Fibroblast of lung (primary cell): ENCODE measurements at regions not wholly inside any gene's neighbourhood (a gene's known extent, or its start where the extent isn't known, plus 50 kb on each side); places are given as distances from the start of the nearest gene placed in this dataset.

ENCODE experiments used
- DNase-seq, 2 donors: peaks; one replicate each; pipeline versions ENCODE4 v3.0.0 to v3.0.0-alpha.2; 2010; ENCODE audit warnings: low read depth in 2 of 2
- H2AFZ ChIP-seq: 2 replicates; pipeline ENCODE4 v1.5.1; 2012; ENCODE audit warnings: low read length, control low read depth, inconsistent platforms
- H3K27ac ChIP-seq: 2 replicates; pipeline ENCODE4 v1.5.1; 2011; ENCODE audit warnings: low read length, control low read depth; ENCODE audit not compliant: insufficient read depth
- H3K27me3 ChIP-seq: 2 replicates; pipeline ENCODE4 v1.5.1; 2011; ENCODE audit warnings: mild to moderate bottlenecking, low read length; ENCODE audit not compliant: control insufficient read depth, insufficient read depth
- H3K36me3 ChIP-seq: 2 replicates; pipeline ENCODE4 v1.5.1; 2011; ENCODE audit warnings: low read length; ENCODE audit not compliant: control insufficient read depth, insufficient read depth
- H3K4me1 ChIP-seq: 2 replicates; pipeline ENCODE4 v1.5.1; 2011; ENCODE audit warnings: low read length; ENCODE audit not compliant: control insufficient read depth, insufficient read depth; ENCODE audit errors: extremely low read depth
- H3K4me2 ChIP-seq: 2 replicates; pipeline ENCODE4 v1.5.1; 2011; ENCODE audit warnings: low read length, control low read depth; ENCODE audit not compliant: insufficient read depth; ENCODE audit errors: extremely low read depth
- H3K4me3 ChIP-seq, 4 experiments: fragments of 200-600 bp in 1 of 4; sonication (generic) in 1 of 4; replicated peaks in 1 of 4; 2 replicates each; pipeline ENCODE4 v1.5.1; 2011 to 2016; ENCODE audit warnings: low read length in 4 of 4, low read depth in 3 of 4, mild to moderate bottlenecking in 3 of 4, control low read depth in 2 of 4, inconsistent platforms in 1 of 4, mixed read lengths in 1 of 4; ENCODE audit not compliant: insufficient read depth in 1 of 4; ENCODE audit errors: control extremely low read depth in 1 of 4
- H3K79me2 ChIP-seq: 2 replicates; pipeline ENCODE4 v1.5.1; 2012; ENCODE audit warnings: mild to moderate bottlenecking, low read length, inconsistent platforms; ENCODE audit not compliant: control insufficient read depth, insufficient read depth
- H3K9ac ChIP-seq: 2 replicates; pipeline ENCODE4 v1.5.1; 2011; ENCODE audit warnings: mild to moderate bottlenecking, low read length, control low read depth; ENCODE audit not compliant: insufficient read depth
- H3K9me3 ChIP-seq: 2 replicates; pipeline ENCODE4 v1.5.1; 2012; ENCODE audit warnings: low read depth, low read length; ENCODE audit not compliant: control insufficient read depth, insufficient read depth
- H4K20me1 ChIP-seq: 2 replicates; pipeline ENCODE4 v1.5.1; 2011; ENCODE audit warnings: low read length; ENCODE audit not compliant: control insufficient read depth, insufficient read depth; ENCODE audit errors: extremely low read depth
- EZH2 ChIP-seq: IDR thresholded peaks from 2 replicates; pipeline ENCODE4 v1.5.1; 2012; ENCODE audit warnings: low read length, control low read depth, mild to moderate bottlenecking; ENCODE audit errors: missing control alignments
- TF ChIP-seq, protein P1 (sequence below), 2 donors: IDR thresholded peaks in 1 of 2; conservative IDR thresholded peaks in 1 of 2; 1 replicate in 1 of 2; 2 replicates in 1 of 2; pipeline ENCODE4 v1.5.1; 2011 to 2012; ENCODE audit warnings: low read length in 2 of 2, control low read depth in 1 of 2, inconsistent platforms in 1 of 2, low read depth in 1 of 2, mild to moderate bottlenecking in 1 of 2

DNA sequence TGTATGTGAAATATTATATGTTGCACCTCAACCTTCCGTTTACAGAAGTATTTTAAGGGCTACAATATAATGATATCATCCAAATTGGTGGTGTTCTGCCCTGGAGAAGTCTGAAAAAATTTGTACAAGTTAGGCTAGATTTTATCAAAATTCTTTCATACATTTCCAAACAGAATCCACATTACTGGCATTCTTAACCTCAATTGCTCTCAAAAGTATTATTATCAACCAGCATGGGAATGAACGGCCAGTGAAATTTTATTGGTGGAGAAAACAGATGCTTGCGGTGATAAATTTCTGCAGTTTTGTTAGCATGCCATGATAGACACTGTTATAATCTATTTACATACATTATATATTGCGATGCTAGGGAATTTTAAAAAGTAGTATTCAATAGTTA lies 88.3 kb upstream of the TFPI start:
- no peak overlapping the region for H2AFZ ChIP-seq
- TF ChIP-seq EZH2, result no peak
- TF ChIP-seq, protein P1, sequence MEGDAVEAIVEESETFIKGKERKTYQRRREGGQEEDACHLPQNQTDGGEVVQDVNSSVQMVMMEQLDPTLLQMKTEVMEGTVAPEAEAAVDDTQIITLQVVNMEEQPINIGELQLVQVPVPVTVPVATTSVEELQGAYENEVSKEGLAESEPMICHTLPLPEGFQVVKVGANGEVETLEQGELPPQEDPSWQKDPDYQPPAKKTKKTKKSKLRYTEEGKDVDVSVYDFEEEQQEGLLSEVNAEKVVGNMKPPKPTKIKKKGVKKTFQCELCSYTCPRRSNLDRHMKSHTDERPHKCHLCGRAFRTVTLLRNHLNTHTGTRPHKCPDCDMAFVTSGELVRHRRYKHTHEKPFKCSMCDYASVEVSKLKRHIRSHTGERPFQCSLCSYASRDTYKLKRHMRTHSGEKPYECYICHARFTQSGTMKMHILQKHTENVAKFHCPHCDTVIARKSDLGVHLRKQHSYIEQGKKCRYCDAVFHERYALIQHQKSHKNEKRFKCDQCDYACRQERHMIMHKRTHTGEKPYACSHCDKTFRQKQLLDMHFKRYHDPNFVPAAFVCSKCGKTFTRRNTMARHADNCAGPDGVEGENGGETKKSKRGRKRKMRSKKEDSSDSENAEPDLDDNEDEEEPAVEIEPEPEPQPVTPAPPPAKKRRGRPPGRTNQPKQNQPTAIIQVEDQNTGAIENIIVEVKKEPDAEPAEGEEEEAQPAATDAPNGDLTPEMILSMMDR (conservative IDR thresholded peaks at IDR 0.05 in 1 of 2, IDR thresholded peaks at IDR 0.05 in 1 of 2; ENCODE audit: low read depth in 1 of 2, low read length in 2 of 2), result no peak

DNA sequence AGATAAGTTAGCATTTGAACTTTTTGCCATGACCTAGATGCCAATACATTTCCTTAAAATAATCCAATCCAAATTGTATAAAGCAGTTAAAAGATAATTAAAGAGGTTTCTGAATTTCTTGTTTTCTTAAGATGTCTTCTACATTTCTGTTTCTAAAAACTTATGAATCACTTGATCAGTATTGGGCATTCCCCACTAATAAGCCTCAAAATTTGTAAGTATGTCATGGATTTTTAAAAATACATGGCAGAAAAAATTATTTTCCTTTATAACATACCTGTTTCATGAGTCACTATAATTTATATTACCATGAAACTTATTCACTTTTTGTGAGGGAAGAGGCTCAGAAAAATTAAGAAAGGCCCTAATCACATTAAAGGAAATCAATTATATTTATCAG lies 90.3 kb upstream of the TFPI start:
- Histone ChIP-seq H3K4me2 (no peak overlapping the region), H4K20me1 (no peaks in the 10 kb centered on the region), H3K9ac (no peak overlapping the region), H3K4me3 (no peak overlapping the region), H3K79me2 (no peaks in the 10 kb centered on the region), H3K27ac (no peak overlapping the region), H3K36me3 (no peaks in the 10 kb centered on the region), H3K4me1 (no peaks in the 10 kb centered on the region), H2AFZ (no peak overlapping the region), H3K27me3 (no peaks in the 10 kb centered on the region), H3K9me3 (no peaks in the 10 kb centered on the region)
- TF ChIP-seq, protein P1 (conservative IDR thresholded peaks at IDR 0.05 in 1 of 2, IDR thresholded peaks at IDR 0.05 in 1 of 2; ENCODE audit: low read depth in 1 of 2, low read length in 2 of 2), result no peak
- no peak for TF ChIP-seq EZH2
- peak in 1 of 2 donors; percentile 15 for DNase-seq

More for the DNA sequence above, 88.3 kb upstream of the TFPI start:
- Histone ChIP-seq H3K9me3 (no peaks in the 10 kb centered on the region), H3K9ac (no peak overlapping the region), H3K79me2 (no peaks in the 10 kb centered on the region), H3K4me3 (no peak overlapping the region), H3K4me2 (no peak overlapping the region), H3K27ac (no peak overlapping the region), H4K20me1 (no peaks in the 10 kb centered on the region), H3K36me3 (no peaks in the 10 kb centered on the region), H3K27me3 (no peaks in the 10 kb centered on the region), H3K4me1 (no peaks in the 10 kb centered on the region)
- no peak for DNase-seq

DNA sequence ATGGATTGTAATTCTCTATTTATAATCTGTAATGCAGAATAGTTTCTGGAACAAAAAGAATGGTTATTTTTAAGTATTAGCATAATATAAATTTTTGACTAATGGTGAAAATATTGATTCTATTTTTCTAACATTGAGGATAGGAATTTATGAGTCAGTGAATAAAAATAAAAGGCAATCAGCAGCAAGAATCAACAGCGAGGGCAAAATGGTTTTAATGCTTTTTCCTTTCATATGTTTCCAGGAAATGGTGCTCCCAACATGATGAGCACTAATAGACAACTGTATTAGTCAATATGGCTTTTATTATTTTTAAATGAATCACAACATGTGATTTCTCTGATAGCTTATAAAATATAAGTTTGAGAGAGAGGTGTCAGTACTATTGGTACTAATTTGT lies 90.7 kb upstream of the TFPI start:
- Histone ChIP-seq H3K36me3 (no peaks in the 10 kb centered on the region), H3K4me1 (no peaks in the 10 kb centered on the region), H2AFZ (no peak overlapping the region), H3K4me3 (no peak overlapping the region), H3K27ac (no peak overlapping the region), H4K20me1 (no peaks in the 10 kb centered on the region), H3K79me2 (no peaks in the 10 kb centered on the region), H3K9me3 (no peaks in the 10 kb centered on the region), H3K27me3 (no peaks in the 10 kb centered on the region), H3K4me2 (no peak overlapping the region), H3K9ac (no peak overlapping the region)
- DNase-seq, result peak in 1 of 2 donors; percentile 9
- TF ChIP-seq, protein P1 (conservative IDR thresholded peaks at IDR 0.05 in 1 of 2, IDR thresholded peaks at IDR 0.05 in 1 of 2; ENCODE audit: low read depth in 1 of 2, low read length in 2 of 2), result no peak
- no peak for TF ChIP-seq EZH2
